ENCODE measurements at regions not wholly inside any gene's neighbourhood (a gene's known extent, or its start where the extent isn't known, plus 50 kb on each side); places are given as distances from the start of the nearest gene placed in this dataset.

DNA sequence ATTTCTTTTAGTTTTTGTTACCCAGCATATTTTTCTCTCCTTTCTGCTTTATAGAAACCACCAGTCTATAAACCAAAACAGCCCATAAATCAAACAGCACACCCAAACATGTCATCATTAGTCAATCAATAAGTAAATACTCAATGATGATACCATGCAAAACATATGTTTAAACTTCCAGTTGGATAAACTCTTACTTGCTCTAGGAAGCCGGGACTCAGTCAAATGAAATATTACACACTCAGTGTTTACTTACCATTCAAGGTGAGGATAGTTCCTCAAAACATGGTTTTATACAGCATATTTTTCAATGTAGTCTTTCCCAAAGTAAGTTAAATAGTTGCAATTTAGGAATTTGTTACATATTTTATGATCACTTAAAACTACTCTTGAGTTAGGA is 343.6 kb upstream of the NXPH2 start:
- DNase-seq = no peak

DNA sequence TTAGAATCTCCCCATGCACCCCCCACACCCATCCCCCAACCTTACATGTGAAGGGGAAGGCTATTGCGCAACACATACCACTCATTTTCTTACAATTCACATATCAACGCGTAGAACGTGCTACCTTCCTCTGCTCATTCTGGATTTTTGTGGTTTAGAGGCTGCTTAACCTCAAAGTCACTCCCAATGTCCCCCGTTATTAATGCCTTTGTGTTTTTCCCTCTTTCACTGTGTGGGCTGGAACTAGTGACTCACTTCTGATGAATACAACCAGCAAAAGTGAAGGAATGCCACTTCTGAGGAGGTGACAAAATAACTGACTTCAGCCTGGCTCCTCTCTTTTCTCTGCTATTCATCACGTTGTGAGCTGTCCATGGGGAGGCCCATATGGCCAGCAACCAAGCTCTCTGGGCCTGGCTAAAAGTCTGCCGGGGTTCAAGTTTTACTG is 342.5 kb upstream of the NXPH2 start:
- no peak for DNase-seq

DNA sequence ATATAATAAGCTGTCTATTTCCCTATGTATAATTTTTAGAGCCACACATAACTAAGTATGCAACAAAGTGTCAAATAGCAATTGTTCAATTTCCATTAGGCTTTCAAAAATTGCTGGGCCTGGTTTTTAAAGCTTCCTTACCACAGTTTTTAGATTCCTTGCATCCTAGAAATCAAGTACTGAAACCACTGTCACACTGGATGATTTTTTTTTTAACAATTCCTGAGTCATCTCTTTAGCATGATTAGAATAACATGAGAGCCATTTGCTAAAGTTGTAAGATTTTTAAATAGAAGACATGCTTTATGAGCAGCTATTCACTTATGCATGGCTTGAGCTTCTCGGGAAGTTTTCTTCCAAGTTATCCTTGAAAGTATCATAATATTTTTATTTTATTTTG is 319.5 kb upstream of the NXPH2 start:
- no peak for DNase-seq

- no peak for DNase-seq
Measured at GRCh38 chr2:139098961-139099360, 318.8 kb upstream of the NXPH2 start.

- no peak for DNase-seq
Measured at GRCh38 chr2:139083121-139083520, 302.9 kb upstream of the NXPH2 start.

- DNase-seq = no peak
Measured at GRCh38 chr2:139080244-139080643, 300.1 kb upstream of the NXPH2 start.

DNA sequence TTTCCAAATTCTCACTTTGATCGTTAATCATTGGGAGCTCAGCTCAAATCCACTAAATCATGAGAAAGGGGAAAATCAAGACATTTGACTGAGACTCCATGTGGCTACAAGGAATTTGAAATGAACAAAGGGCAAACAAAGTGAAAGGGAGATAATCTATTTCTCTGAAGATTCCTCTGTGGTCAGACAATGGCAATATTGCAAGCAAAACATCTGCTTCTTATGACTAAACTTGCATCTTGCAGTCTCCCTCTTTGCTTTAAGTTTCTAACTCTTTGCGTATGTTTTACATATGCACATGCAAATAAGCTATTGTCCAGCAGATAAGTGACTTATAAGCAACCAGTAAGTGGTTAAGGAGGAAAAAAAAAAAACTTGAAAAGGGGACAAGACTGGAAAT is 299.1 kb upstream of the NXPH2 start:
- no peak for DNase-seq

- no peak for DNase-seq
Measured at GRCh38 chr2:139078376-139078775, 298.2 kb upstream of the NXPH2 start.

GRCh38 chr2:139077099-139077737 is 297.0 kb upstream of the NXPH2 start:
- DNase-seq = no peak

- DNase-seq = no peak
Measured at GRCh38 chr2:139067874-139068273, 287.7 kb upstream of the NXPH2 start.

DNA sequence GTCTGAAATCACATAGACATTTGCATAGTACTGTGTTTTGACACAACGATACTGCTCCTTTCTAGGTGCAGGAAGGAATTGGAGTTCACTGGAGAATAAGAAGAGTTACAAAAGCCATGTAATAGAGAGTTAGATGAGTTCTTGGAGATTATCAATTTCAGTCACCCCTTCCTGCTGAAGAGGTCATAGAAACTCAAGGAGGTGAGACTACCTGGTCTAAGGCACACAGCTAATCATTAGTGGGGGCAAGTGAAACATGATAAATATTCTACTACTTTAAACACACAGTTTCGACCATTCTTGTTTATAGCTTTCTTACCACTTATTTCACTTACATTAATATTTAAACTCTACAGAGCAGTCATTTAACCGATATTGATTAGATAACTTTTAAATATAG is 286.9 kb upstream of the NXPH2 start:
- no peak for DNase-seq

DNA sequence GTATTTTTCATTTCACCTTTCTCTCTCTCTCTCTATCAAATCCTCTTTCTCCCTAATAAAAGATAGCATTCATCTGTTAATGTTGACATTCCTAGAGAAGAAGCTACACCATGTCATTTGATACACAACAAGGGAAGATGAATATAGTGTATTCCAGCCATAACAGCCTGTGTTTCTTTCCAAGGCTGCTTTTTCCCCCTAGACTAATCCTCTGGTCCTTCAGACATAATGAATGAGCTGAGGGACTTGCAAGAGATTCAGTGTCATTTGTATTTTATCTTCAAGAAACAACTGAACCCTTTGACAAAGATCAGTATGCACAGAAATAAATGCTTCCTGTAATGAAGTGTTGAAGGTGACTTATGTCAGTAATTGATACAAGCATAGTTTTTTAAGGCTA is 284.0 kb upstream of the NXPH2 start:
- no peak for DNase-seq

- DNase-seq = no peak
Measured at GRCh38 chr2:139059617-139060016, 279.4 kb upstream of the NXPH2 start.

DNA sequence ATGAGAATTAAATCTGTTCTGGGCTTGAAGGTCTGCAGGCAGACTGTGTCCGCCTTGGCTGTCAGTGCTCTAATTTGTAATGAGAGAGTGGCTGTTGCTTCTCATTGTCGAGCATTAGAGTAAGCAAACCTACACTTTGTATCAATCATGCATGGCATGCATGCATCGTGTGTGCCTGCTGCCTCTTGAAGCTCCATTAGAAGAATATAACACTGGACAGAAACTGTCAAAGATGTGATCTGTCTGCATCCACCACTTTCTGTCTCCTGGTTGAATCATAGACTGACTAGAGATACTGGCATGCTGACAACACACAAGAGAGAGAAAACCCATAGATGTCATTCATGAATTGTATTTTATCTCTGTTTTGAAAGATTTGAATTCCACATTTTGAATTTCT is 275.0 kb upstream of the NXPH2 start:
- no peak for DNase-seq

DNA sequence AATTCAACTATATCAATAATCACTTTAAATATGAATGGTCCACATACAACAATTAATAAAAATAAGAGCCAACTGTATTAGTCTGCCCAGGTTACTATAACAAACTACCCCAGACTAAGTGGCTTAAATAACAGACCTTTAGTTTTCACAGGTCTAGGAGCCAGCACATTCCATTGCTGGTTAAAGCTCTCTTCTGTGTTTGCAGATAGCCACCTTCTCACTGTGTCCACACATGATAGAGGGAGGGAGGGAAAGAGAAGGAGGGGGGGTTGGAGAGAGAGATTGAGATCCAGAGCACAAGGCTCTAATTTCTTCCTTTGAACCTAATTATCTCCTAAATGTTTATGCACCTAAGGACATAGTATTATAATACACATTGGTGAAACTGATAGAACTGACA is 267.8 kb upstream of the NXPH2 start:
- DNase-seq = no peak

DNA sequence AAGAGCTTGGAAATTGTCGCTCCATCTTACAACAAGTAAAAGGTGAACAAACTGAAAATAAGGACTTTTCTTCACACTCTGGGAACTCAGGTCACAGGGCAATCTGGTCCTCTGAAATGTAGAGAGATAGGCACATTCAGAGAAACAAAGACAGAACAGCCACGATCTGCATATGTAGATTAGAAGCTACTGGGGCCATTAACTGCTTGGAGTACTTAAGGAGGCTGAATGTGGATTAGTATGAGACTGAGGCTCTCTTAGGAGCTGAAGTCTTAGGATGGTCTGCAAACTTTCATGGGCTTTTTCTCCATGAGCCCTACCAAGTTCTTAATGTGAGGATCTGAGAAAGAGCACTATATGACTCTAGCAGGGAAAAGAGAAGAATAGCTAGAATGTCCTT is 265.3 kb upstream of the NXPH2 start:
- no peak for DNase-seq

- DNase-seq = no peak
Measured at GRCh38 chr2:139034064-139034463, 253.9 kb upstream of the NXPH2 start.

DNA sequence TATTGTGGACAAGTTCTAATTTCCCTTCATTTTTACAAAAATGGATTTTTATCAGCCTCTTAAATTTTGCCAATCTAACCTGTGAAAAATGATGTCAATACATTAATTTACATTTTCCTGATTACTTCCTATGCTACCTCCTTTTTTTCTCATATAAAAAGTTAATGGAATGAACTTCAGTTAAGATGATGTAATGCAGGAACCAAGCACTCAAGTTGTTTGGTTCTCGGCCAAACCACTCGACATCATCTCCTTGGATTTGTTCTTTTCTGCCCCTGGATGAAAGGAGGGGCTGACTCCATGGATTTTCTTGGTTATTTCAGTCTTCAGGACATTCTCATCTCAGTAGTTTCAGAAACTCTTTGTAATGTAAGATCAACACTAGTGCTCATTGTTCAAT is 253.1 kb upstream of the NXPH2 start:
- DNase-seq = no peak

GRCh38 chr2:139031722-139032121 is 251.5 kb upstream of the NXPH2 start:
- no peak for DNase-seq

DNA sequence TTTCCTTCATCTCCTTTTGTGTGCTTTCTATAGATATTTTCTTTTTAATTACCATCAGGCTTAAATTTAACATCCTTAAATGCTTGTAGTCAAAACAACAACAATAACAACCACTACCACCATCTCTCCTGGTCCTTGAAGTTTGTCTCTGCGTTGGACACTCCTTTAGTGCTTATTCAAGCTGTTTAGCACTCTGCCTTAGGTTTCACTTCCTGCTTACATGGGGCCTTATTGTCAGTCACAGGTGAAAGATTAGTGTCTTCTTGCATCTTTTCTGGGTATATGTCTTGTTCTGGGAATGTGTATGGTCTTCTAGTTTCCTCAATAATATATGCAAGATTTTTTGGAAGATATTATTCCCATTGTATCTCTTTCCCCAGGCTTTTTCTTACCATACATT is 240.1 kb upstream of the NXPH2 start:
- DNase-seq = no peak

DNA sequence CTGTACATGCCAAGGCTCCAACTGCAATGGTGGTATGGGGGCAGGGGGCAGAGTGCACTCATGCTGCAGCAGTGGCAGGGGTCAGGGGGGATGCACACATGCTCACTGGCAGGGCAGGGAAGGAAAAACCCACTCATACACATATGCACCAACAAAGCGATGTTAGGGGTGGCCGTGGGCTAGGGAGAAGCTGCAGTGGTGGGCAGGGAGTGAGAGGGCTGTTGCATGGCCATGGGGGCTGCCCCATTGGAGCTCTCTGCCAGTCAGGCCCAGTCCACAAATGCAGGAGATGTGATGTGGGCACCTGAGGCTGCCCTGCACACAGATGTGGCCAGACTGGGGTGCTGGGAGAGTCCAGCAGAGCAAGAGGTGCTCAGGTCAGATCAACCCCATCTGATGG is 238.1 kb upstream of the NXPH2 start:
- no peak for DNase-seq

DNA sequence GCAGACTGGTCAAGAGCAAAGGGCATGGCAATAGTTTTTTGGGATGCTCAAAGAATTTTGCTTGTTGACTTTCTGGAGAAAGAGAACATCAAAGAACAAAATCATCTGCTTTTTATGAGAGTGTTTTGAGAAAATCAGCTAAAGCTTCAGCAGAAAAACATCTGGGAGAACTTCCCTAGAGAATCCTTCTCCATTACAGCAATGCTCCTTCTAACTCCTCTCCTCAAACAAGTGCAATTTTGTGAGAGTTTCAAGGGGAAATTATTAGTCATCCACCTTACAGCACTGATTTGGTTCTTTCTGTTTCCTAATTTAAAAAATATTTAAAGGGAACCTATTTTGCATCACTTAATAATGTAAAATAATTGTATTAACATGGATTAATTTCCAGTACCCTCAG is 226.9 kb upstream of the NXPH2 start:
- no peak for DNase-seq

DNA sequence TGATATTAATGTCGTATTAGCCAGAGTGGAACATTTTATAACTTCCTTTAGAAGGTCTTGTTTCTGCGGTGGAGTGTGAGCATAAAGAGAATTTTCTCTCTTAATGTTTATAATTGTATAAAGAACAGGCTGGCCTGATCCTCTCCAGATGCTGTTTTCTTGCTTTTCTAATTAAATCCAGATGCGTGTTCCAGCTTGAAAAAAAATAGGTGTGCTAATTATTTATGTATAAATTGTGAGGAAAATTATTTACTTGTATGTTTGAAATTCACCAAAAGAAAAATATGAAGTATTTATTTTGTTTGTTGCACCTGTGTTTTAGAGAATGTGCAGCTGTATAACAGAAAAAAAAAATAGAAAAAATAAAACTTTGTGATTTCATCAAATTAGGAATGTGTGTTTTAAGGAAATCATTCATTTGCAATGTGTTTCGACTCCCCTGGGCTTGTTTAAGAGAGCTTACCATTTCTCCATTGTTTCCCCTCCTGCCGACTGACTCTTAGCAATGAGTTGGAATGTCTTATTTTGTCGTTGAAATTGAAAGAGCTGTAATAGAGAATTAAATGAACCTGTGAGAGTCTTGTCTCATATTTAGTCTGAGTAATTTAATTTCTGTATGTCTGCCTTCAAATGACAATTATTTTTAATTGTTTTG is 220.1 kb upstream of the NXPH2 start:
- no peak for DNase-seq

GRCh38 chr2:138997856-138998517 is 217.8 kb upstream of the NXPH2 start:
- DNase-seq = no peak

DNA sequence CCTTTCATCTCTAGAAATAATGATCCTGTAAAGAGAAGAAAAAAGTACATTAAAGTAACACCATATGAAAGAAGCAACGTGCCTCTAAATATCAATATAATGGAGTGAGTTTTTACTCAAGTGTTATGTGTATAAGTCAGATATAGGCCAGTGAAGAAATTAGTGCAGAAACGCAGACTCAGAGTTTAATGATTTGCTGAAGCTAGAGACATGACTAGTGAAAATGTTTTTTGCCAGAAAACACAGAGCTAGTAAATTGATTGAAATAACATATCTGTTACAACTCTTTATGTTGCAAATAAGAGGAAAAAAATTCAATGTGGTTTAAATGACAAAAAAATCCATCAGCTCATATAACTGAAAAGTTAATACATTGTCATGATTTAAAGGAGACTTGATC is 217.2 kb upstream of the NXPH2 start:
- DNase-seq = no peak

Measured in CD4-positive, alpha-beta T cell treated with Interleukin-4 for 1 hour (primary cell).